Tongue (tissue), 2 donors: ENCODE measurements at regions not wholly inside any gene's neighbourhood (a gene's known extent, or its start where the extent isn't known, plus 50 kb on each side); places are given as distances from the start of the nearest gene placed in this dataset. TPM values are rescaled to one million over a fixed set of nuclear protein-coding genes. Genes with fewer than 3 reads are reported as not detected.

Experiments used
- DNase-seq: peaks from one replicate; pipeline ENCODE4 v3.0.0-alpha.2; 2015
- small RNA-seq: library from RNA; depleted of rRNA; stranded (forward); fragments of <200 nt; gene quantifications from one replicate; pipeline ENCODE3, GENCODE V24; 2014; ENCODE audit warnings: low replicate concordance

DNA sequence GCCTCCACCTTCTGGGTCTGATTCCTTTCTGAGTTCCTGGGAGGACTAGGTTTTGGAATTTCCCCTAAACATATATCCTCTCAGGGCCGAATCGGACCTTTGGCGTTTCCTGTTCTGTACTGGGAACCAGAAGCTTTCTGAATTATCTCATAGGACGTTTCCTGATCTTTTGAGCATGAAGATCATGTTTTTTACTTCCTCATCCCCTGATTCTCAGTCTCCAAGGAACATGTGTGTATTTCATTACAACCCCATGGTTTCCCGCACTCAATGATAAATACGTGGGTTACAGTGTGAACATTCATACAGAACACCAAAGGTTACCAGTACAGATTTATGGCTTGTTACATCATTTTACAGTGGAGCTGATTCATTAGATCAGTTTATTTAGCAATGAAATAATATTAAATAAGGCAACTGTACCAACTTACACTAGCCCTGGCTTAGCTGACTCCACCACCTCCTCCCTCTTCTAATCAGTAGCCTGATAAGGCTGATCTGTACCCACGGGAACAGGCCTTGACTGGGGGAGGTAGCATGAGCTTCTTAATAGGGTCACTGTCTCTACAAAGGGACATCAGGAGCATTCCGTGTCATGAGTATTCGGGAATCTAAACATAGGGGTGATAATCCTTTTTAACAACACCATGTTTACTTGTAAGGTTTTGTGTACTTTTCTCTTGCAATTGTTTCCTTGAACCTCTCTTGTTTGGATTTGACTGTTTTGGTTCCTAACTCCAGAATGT is 57.8 kb upstream of the ERRFI1 start:
- no peak for DNase-seq

DNA sequence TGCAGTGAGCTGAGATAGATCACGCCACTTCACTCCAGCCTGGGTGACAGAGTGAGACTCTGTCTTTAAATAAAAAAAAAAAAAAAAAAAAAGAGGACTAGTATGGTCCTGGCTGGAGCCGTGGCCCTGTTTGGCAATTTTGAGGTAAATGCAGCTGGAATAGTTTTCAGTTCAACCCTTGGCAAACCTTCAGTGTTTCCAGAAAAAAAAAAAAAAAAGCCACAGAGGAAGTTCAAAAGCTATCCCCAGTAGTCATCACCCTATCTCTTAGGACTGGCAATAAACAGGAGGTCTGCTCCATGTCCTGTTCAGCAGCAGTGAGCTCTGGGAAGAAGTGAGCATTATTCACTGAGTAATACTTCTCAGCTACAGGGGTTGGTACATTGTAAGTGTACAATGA is 56.8 kb upstream of the ERRFI1 start:
- no peak for DNase-seq

DNA sequence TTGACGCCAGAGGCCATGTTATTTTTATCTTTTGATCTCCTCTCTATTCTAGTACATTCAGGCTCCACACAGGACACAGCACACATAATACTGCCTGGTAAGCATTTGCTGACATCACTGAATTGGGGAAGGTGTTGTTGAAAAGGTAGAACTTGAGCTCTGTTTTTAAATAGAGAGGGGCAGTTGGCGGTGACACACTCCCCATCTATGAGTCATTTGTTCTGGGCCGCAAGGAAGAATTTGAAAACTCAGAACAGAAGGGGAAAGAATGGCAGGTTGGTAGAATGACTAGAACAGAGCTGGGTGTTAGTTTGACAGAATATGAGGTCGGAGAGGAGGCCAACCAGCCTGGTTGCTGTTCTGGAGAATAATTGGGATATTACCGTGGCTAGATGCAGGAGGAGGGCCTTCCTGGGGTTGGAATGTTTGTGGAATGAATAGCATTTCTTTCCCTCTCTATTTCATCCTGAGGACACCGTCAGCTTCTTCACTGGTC is 52.1 kb upstream of the ERRFI1 start:
- no peak for DNase-seq

DNA sequence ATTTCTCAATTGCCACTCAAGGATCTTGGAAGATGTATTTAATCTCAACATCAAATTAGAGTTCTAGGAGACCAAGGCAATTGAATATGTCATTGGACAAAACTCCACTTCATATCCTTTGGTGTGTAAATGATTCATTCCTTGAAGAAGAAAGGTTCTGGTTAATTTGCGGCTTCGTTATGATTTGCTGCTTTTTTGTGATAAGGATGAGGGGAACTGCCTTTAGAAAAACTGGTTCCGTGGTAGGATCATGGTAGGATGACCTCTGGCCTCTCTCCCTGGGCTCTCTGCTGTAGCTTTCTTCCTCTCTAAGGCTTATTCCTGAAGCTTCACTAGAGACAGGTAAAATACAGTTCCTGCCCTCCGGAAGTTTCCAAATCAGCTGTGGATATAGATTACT is 51.5 kb upstream of the ERRFI1 start:
- no peak for DNase-seq

DNA sequence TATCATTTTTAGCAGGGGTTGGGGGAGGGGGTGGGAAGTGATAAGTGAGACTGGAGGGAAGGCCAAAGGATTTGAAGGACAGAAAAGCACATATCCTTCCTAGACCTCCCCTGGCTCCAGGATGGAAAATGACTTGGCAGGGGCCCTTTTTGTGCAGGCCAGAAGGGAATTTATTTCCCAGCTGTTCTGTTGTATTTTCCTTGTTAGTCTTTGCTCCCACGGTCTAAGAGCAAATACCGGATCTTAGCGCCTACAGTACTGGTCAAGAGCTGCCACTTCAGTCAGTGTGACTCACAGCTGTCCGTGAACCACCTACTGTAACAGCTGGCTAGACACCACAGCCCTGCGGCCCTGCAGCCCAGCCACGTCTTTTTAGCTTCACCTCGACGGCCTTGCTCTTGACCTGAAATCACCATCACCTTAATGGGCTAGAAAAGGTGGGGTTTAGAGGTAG is 51.0 kb upstream of the ERRFI1 start:
- peak; percentile 79 for DNase-seq

DNA sequence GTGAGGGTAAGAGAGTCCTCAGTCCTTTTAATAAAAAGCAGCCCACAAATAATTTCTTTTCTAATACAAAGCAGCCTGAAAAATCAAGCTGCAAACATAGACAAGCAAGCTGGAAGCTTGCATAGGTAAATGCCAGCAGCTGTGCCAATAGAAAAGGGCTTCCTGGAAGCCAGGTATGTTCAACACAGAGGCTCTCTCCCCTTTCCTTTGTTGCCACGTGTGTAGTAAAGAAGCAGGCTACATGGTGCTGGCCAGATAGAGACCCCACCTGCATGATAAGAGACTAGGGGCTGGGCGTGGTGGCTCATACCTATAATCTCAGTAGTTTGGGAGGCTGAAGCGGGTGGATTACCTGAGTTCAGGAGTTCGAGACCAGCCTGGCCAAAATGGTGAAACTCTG is 50.1 kb upstream of the ERRFI1 start:
- no peak for DNase-seq

Small RNA genes lying in the stretch of these regions (small RNA-seq; reads per million reads assigned to genes)
- gene RNU1-7P = not detected
